ENCODE measurements at regions not wholly inside any gene's neighbourhood (a gene's known extent, or its start where the extent isn't known, plus 50 kb on each side); places are given as distances from the start of the nearest gene placed in this dataset.

- DNase-seq, result no peak
Observed at GRCh38 chr5:56540266-56540665, 275.1 kb upstream of the MAP3K1 start.

GRCh38 chr5:56538580-56538979 lies 276.8 kb upstream of the MAP3K1 start:
- DNase-seq, result no peak

GRCh38 chr5:56535347-56535746 lies 280.0 kb upstream of the MAP3K1 start:
- DNase-seq, result no peak

GRCh38 chr5:56534102-56534829 lies 281.1 kb upstream of the MAP3K1 start:
- peak in 1 of 2 experiments; percentile 18 for DNase-seq

GRCh38 chr5:56532466-56532865 lies 282.9 kb upstream of the MAP3K1 start:
- DNase-seq, result no peak

- DNase-seq, result no peak
Observed at GRCh38 chr5:56530626-56531138, 284.7 kb upstream of the MAP3K1 start.

- DNase-seq, result no peak
Observed at GRCh38 chr5:56529666-56530430, 285.5 kb upstream of the MAP3K1 start.

- no peak for DNase-seq
Observed at GRCh38 chr5:56527174-56527573, 288.2 kb upstream of the MAP3K1 start.

- no peak for DNase-seq
Observed at GRCh38 chr5:56525113-56525512, 290.2 kb upstream of the MAP3K1 start.

- DNase-seq, result no peak
Observed at GRCh38 chr5:56523790-56524575, 290.9 kb upstream of the ANKRD55 start.

GRCh38 chr5:56522960-56523359 lies 289.8 kb upstream of the ANKRD55 start:
- DNase-seq, result no peak

GRCh38 chr5:56522169-56522568 lies 289.0 kb upstream of the ANKRD55 start:
- no peak for DNase-seq

GRCh38 chr5:56520986-56521730 lies 288.0 kb upstream of the ANKRD55 start:
- no peak for DNase-seq

- no peak for DNase-seq
Observed at GRCh38 chr5:56518820-56519219, 285.7 kb upstream of the ANKRD55 start.

- DNase-seq, result no peak
Observed at GRCh38 chr5:56517011-56517416, 283.9 kb upstream of the ANKRD55 start.

GRCh38 chr5:56516441-56516840 lies 283.3 kb upstream of the ANKRD55 start:
- no peak for DNase-seq

GRCh38 chr5:56516035-56516434 lies 282.9 kb upstream of the ANKRD55 start:
- no peak for DNase-seq

GRCh38 chr5:56515011-56515410 lies 281.9 kb upstream of the ANKRD55 start:
- no peak for DNase-seq

GRCh38 chr5:56514245-56514644 lies 281.1 kb upstream of the ANKRD55 start:
- DNase-seq, result no peak

GRCh38 chr5:56513141-56513540 lies 280.0 kb upstream of the ANKRD55 start:
- DNase-seq, result no peak

GRCh38 chr5:56512313-56512996 lies 279.3 kb upstream of the ANKRD55 start:
- no peak for DNase-seq

GRCh38 chr5:56511326-56511841 lies 278.3 kb upstream of the ANKRD55 start:
- DNase-seq, result no peak
